Lower leg skin (tissue), 4 donors: ENCODE measurements at regions not wholly inside any gene's neighbourhood (a gene's known extent, or its start where the extent isn't known, plus 50 kb on each side); places are given as distances from the start of the nearest gene placed in this dataset.
"Not testable (repeated sequence)": the region's sequence is repeated elsewhere in the genome, so short reads cannot be mapped to it uniquely, and the experiment has no call there.

ENCODE experiments used
- DNase-seq, 2 donors: peaks; one replicate each; pipeline ENCODE4 v3.0.0-alpha.2; 2019; ENCODE audit warnings: low spot score in 2 of 2
- H3K4me3 ChIP-seq: fragments of 200-600 bp; sonication (generic); 2 replicates; pipeline ENCODE4 v1.5.1; 2017; ENCODE audit warnings: mild to moderate bottlenecking, low read depth; ENCODE audit not compliant: poor library complexity, severe bottlenecking
- CTCF ChIP-seq, 3 donors: fragments of 450-650 bp; IDR thresholded peaks; one replicate each; pipeline ENCODE4 v1.5.1; 2016; ENCODE audit warnings: antibody characterized with exemption in 3 of 3, mild to moderate bottlenecking in 3 of 3, moderate library complexity in 2 of 3
- POLR2A ChIP-seq, 2 donors: fragments of 450-650 bp; IDR thresholded peaks; one replicate each; pipeline ENCODE4 v1.6.1; 2016 to 2017; ENCODE audit warnings: antibody characterized with exemption in 2 of 2, mild to moderate bottlenecking in 1 of 2, moderate library complexity in 1 of 2
- WGBS, 2 donors: methylation state at CpG; one replicate each; pipeline ENCODE4 v1.1.5; 2018; 5-methylcytosine and 5-hydroxymethylcytosine counted together
- intact Hi-C: fragments of 100-400 bp; cut with DNase I; formaldehyde crosslinking; loops from one replicate; pipeline ENCODE4 v1.15.0; 2023; ENCODE audit warnings: low total_unique reads

- DNase-seq = no peak
- intact Hi-C loops = no loop called here
- no peak overlapping the region for H3K4me3 ChIP-seq
- TF ChIP-seq POLR2A (IDR thresholded peaks at IDR 0.05) (no peak), CTCF (IDR thresholded peaks at IDR 0.05) (no peak)
- 81 to 85% methylated on average over 7 of the region's 7 CpGs for WGBS, 2 donors
Observed at GRCh38 chr2:16221461-16222010, 281.2 kb downstream of the MYCN start.

DNA sequence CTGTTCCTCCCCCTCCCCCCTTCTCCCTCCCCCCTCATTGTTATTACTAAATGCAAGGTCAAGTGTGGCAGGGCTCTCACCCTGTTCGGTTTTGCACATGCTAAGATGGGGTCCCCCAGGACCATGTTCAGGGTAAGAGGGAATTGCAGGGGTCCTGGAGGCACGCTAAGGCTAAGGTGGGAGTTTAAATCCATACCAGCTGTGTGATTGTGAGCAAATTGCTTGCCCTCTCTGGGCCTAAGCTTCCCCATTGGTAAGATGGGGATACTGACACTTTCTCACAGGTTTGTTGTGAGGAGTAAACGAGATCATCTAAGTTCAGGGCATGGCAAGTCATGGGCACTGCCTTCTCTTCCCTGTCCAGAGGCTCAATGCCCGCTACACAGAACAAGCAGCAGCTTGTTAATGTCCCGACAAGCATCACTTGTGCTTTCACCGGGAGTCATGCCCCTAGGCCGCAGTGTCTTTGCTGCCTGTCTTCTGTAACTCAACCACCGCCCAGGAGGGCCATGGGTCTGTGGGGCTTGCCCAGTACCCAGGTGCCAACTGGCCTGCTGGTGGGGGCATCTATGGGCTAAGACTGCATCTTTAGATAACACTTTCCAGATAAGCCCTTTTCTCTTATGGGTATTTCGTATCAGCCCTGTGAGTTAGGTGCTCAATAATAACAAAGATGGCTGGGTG lies 279.1 kb downstream of the MYCN start:
- intact Hi-C loops = no loop called here
- 77 to 82% methylated on average over 9 of the region's 9 CpGs for whole genome bisulfite sequencing, 2 donors
- no peak for DNase-seq
- H3K4me3 ChIP-seq = no peak overlapping the region
- no peak for TF ChIP-seq CTCF (IDR thresholded peaks at IDR 0.05)

GRCh38 chr2:16218625-16219024 lies 278.3 kb downstream of the MYCN start:
- intact Hi-C loops = no loop called here

GRCh38 chr2:16218161-16218560 lies 277.8 kb downstream of the MYCN start:
- 77% methylated on average over 5 of the region's 5 CpGs for WGBS, 2 donors
- no peak for DNase-seq
- H3K4me3 ChIP-seq = no peak overlapping the region
- intact Hi-C loops = no loop called here
- no peak for TF ChIP-seq POLR2A (IDR thresholded peaks at IDR 0.05)
- TF ChIP-seq CTCF (IDR thresholded peaks at IDR 0.05) = no peak

More at GRCh38 chr2:16218625-16219024, 278.3 kb downstream of the MYCN start:
- H3K4me3 ChIP-seq = no peak overlapping the region
- WGBS, 2 donors = 26 to 42% methylated on average over 3 of the region's 3 CpGs
- no peak for DNase-seq
- TF ChIP-seq CTCF (IDR thresholded peaks at IDR 0.05) = no peak
- no peak for TF ChIP-seq POLR2A (IDR thresholded peaks at IDR 0.05)

GRCh38 chr2:16217741-16218140 lies 277.4 kb downstream of the MYCN start:
- H3K4me3 ChIP-seq, intact Hi-C loops, DNase-seq: not testable (repeated sequence)
- 89 to 93% methylated on average over 8 of the region's 8 CpGs for WGBS, 2 donors

GRCh38 chr2:16217291-16217690 lies 276.9 kb downstream of the MYCN start:
- intact Hi-C loops = no loop called here
- no peak for DNase-seq
- no peak for TF ChIP-seq POLR2A (IDR thresholded peaks at IDR 0.05)
- TF ChIP-seq CTCF (IDR thresholded peaks at IDR 0.05) = no peak
- 78 to 92% methylated on average over 4 of the region's 4 CpGs for WGBS, 2 donors
- H3K4me3 ChIP-seq = no peak overlapping the region
